ENCODE measurements at regions not wholly inside any gene's neighbourhood (a gene's known extent, or its start where the extent isn't known, plus 50 kb on each side); places are given as distances from the start of the nearest gene placed in this dataset.
"Not testable (repeated sequence)": the region's sequence is repeated elsewhere in the genome, so short reads cannot be mapped to it uniquely, and the experiment has no call there.

GRCh38 chr4:110326426-110326825, 128.0 kb upstream of the ELOVL6 start:
- TF ChIP-seq CTCF (IDR thresholded peaks at IDR 0.05; ENCODE audit: poor library complexity, severe bottlenecking); EZH2 (IDR thresholded peaks at IDR 0.05; ENCODE audit: borderline replicate concordance, insufficient read depth, low read length, poor library complexity, severe bottlenecking): not testable (repeated sequence)

All from neural cell (in vitro differentiated cells).